ENCODE measurements at regions not wholly inside any gene's neighbourhood (a gene's known extent, or its start where the extent isn't known, plus 50 kb on each side); places are given as distances from the start of the nearest gene placed in this dataset.

DNA sequence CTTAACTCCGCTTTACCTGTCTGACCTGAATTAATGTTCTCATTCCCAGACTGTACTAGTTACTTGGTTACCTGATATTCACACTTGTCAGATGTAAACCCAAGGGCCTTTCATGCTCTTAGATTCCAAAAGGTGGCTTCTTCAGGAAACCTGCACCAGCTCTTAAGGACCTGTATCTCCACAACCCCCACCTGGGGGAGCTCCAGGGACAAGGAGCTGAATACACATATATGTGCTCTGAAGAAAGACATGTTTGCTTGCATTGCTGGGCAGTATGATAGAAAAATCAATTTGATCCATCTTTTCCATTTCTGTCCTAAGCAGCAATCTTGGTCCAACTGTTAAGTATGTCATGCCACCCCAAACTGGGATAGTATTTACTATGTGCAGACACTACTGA lies 64.8 kb upstream of the POU3F2 start:
- no peak overlapping the region for H3K4me3 ChIP-seq (ENCODE audit: low read length)
- no peak overlapping the region for H3K27ac ChIP-seq (ENCODE audit: low read length)
- no peaks in the 10 kb centered on the region for H3K9me3 ChIP-seq (replicated peaks; ENCODE audit: insufficient read depth, low read length)
- DNase-seq, result peak; percentile 67
- H3K79me2 ChIP-seq (ENCODE audit: low read length), result no peaks in the 10 kb centered on the region
- TF ChIP-seq EZH2 (optimal IDR thresholded peaks at IDR 0.05; ENCODE audit: low read depth, low read length) (no peak), EZH2phosphoT487 (IDR thresholded peaks at IDR 0.05; ENCODE audit: low read length) (no peak), CTCF (IDR thresholded peaks at IDR 0.05; ENCODE audit: low read length) (peak; percentile 64)
- no peaks in the 10 kb centered on the region for H4K20me1 ChIP-seq (ENCODE audit: insufficient read depth, low read length)
- H2AFZ ChIP-seq (ENCODE audit: low read length), result no peak overlapping the region
- H3K9ac ChIP-seq (ENCODE audit: low read length), result no peak overlapping the region
- H3K36me3 ChIP-seq (replicated peaks; ENCODE audit: insufficient read depth, low read length), result no peaks in the 10 kb centered on the region
- H3K4me1 ChIP-seq (ENCODE audit: low read length), result no peaks in the 10 kb centered on the region
- H3F3A ChIP-seq (ENCODE audit: insufficient read depth, low read length), result no peaks in the 10 kb centered on the region
- H3K27me3 ChIP-seq (replicated peaks; ENCODE audit: insufficient read depth, low read length), result no peaks in the 10 kb centered on the region
- H3K9me2 ChIP-seq (replicated peaks; ENCODE audit: insufficient read depth, low read length), result no peaks in the 10 kb centered on the region
- H3K4me2 ChIP-seq (ENCODE audit: low read depth, low read length), result no peak overlapping the region

- peaks cover 21% of the 10 kb centered on the region for H3K4me1 ChIP-seq (ENCODE audit: low read length)
Observed at GRCh38 chr6:98775205-98775604, 59.2 kb upstream of the POU3F2 start.

DNA sequence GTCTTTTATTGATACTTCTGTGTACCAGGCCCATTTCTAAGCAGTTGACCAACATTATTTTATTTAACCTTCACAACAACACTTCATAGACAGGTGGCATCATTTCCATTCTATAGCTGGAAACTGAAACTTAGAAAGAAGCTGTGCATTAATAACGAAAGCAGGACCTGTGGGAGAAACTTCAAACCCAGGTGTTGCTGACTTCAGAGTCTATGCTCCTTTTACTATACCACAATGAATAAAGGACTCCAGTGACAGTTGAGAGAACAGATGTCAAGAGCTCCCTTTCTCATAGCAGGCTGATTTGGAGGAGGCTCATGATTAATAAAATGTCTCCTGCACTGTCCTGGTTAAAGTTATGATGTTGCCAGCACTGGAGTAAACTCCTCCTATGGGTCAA lies 56.6 kb upstream of the POU3F2 start:
- Histone ChIP-seq H2AFZ (ENCODE audit: low read length) (peak overlapping the region; percentile 16; the same call in 1 of the 2 replicates), H3K4me1 (ENCODE audit: low read length) (peaks cover 21% of the 10 kb centered on the region), H4K20me1 (ENCODE audit: insufficient read depth, low read length) (no peaks in the 10 kb centered on the region), H3K9me2 (replicated peaks; ENCODE audit: insufficient read depth, low read length) (no peaks in the 10 kb centered on the region), H3K4me2 (ENCODE audit: low read depth, low read length) (peak overlapping the region; percentile 42), H3F3A (ENCODE audit: insufficient read depth, low read length) (peaks cover 4% of the 10 kb centered on the region), H3K9me3 (replicated peaks; ENCODE audit: insufficient read depth, low read length) (no peaks in the 10 kb centered on the region), H3K36me3 (replicated peaks; ENCODE audit: insufficient read depth, low read length) (no peaks in the 10 kb centered on the region), H3K27me3 (replicated peaks; ENCODE audit: insufficient read depth, low read length) (no peaks in the 10 kb centered on the region), H3K9ac (ENCODE audit: low read length) (0 out of 2 replicates have a peak overlapping the region, but pooled peaks have one; percentile 8), H3K27ac (ENCODE audit: low read length) (peak overlapping the region; percentile 59), H3K79me2 (ENCODE audit: low read length) (no peaks in the 10 kb centered on the region), H3K4me3 (ENCODE audit: low read length) (no peak overlapping the region)
- DNase-seq, result peak; percentile 94
- no peak for TF ChIP-seq EZH2phosphoT487 (IDR thresholded peaks at IDR 0.05; ENCODE audit: low read length)
- peak; percentile 16; the same call in 1 of the 2 replicates for TF ChIP-seq CTCF (IDR thresholded peaks at IDR 0.05; ENCODE audit: low read length)
- TF ChIP-seq EZH2 (optimal IDR thresholded peaks at IDR 0.05; ENCODE audit: low read depth, low read length), result no peak

More at GRCh38 chr6:98775205-98775604, 59.2 kb upstream of the POU3F2 start:
- H2AFZ ChIP-seq (ENCODE audit: low read length), result no peak overlapping the region
- no peak overlapping the region for H3K9ac ChIP-seq (ENCODE audit: low read length)
- no peaks in the 10 kb centered on the region for H3K79me2 ChIP-seq (ENCODE audit: low read length)
- no peak for DNase-seq
- no peaks in the 10 kb centered on the region for H3K27me3 ChIP-seq (replicated peaks; ENCODE audit: insufficient read depth, low read length)
- no peak; the same call in 1 of the 2 replicates for TF ChIP-seq CTCF (IDR thresholded peaks at IDR 0.05; ENCODE audit: low read length)
- TF ChIP-seq EZH2phosphoT487 (IDR thresholded peaks at IDR 0.05; ENCODE audit: low read length), result no peak
- no peak for TF ChIP-seq EZH2 (optimal IDR thresholded peaks at IDR 0.05; ENCODE audit: low read depth, low read length)
- H3K36me3 ChIP-seq (replicated peaks; ENCODE audit: insufficient read depth, low read length), result no peaks in the 10 kb centered on the region
- no peaks in the 10 kb centered on the region for H3K9me3 ChIP-seq (replicated peaks; ENCODE audit: insufficient read depth, low read length)
- no peak overlapping the region for H3K4me3 ChIP-seq (ENCODE audit: low read length)
- H3K4me2 ChIP-seq (ENCODE audit: low read depth, low read length), result no peak overlapping the region
- H4K20me1 ChIP-seq (ENCODE audit: insufficient read depth, low read length), result no peaks in the 10 kb centered on the region
- no peak overlapping the region for H3K27ac ChIP-seq (ENCODE audit: low read length)
- H3K9me2 ChIP-seq (replicated peaks; ENCODE audit: insufficient read depth, low read length), result no peaks in the 10 kb centered on the region
- H3F3A ChIP-seq (ENCODE audit: insufficient read depth, low read length), result peaks cover 4% of the 10 kb centered on the region

Data from MM.1S (cell line).